ENCODE measurements at regions not wholly inside any gene's neighbourhood (a gene's known extent, or its start where the extent isn't known, plus 50 kb on each side); places are given as distances from the start of the nearest gene placed in this dataset.

- no peak for TF ChIP-seq CTCF (conservative IDR thresholded peaks at IDR 0.05; ENCODE audit: low read depth, low read length)
- TF ChIP-seq EZH2 (IDR thresholded peaks at IDR 0.05; ENCODE audit: low read length, unreplicated experiment), result no peak
Measured at GRCh38 chr2:219914577-219914976, 287.1 kb downstream of the SLC4A3 start.
